Dendritic cell treated with granulocyte-macrophage colony-stimulating factor and Interleukin-4, amounts not matched to agents 40 ng/mL and 50 ng/mL, for 4 days (primary cell): ENCODE measurements at regions not wholly inside any gene's neighbourhood (a gene's known extent, or its start where the extent isn't known, plus 50 kb on each side); places are given as distances from the start of the nearest gene placed in this dataset.

ENCODE experiments used
- H3K27ac Mint-ChIP-seq: one replicate; pipeline ENCODE4 v1.8.0; 2022; ENCODE audit warnings: mild to moderate bottlenecking, mixed read lengths
- H3K27me3 Mint-ChIP-seq: one replicate; pipeline ENCODE4 v1.8.0; 2022; ENCODE audit warnings: mild to moderate bottlenecking, mixed read lengths
- H3K36me3 Mint-ChIP-seq: one replicate; pipeline ENCODE4 v1.8.0; 2022; ENCODE audit warnings: low read depth, mixed read lengths
- H3K4me1 Mint-ChIP-seq: one replicate; pipeline ENCODE4 v1.8.0; 2022; ENCODE audit warnings: low read depth, mixed read lengths
- H3K4me3 Mint-ChIP-seq: one replicate; pipeline ENCODE4 v1.8.0; 2022; ENCODE audit warnings: mild to moderate bottlenecking, moderate library complexity, mixed read lengths
- H3K9me3 Mint-ChIP-seq: one replicate; pipeline ENCODE4 v1.8.0; 2022; ENCODE audit warnings: mixed read lengths
- intact Hi-C: fragments of 100-400 bp; cut with micrococcal nuclease; formaldehyde crosslinking; loops from one replicate; pipeline ENCODE4 v1.15.0; 2022

GRCh38 chr1:230517326-230517725 is 91.2 kb upstream of the PGBD5 start:
- intact Hi-C loops: no loop called here
- Mint-ChIP-seq H3K27ac (no peak overlapping the region), H3K9me3 (peaks cover 17% of the 10 kb centered on the region), H3K4me1 (no peaks in the 10 kb centered on the region), H3K4me3 (no peak overlapping the region), H3K36me3 (no peaks in the 10 kb centered on the region), H3K27me3 (peaks cover 8% of the 10 kb centered on the region)

DNA sequence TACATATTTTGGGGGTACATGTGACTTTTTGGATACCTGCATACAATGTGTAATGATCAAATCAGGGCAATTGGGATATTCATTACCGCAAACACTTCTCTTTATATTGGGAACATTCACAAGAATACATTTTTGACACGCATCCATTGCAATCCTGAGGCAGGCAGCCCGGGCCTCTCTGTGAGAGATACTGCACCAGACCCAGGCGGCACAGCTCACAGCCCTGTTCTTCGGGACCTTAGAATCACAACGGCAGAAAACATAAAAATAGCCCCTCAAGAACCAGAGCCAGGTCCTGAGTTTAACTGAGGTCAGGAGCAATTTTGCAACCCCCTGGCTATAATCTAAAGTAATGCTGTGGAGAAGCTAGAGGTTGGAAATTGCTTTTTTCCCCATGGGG is 90.8 kb upstream of the PGBD5 start:
- H3K9me3 Mint-ChIP-seq: peaks cover 17% of the 10 kb centered on the region
- no peaks in the 10 kb centered on the region for H3K4me1 Mint-ChIP-seq
- intact Hi-C loops: no loop called here
- peaks cover 8% of the 10 kb centered on the region for H3K27me3 Mint-ChIP-seq
- no peaks in the 10 kb centered on the region for H3K36me3 Mint-ChIP-seq
- no peak overlapping the region for H3K27ac Mint-ChIP-seq
- H3K4me3 Mint-ChIP-seq: no peak overlapping the region

DNA sequence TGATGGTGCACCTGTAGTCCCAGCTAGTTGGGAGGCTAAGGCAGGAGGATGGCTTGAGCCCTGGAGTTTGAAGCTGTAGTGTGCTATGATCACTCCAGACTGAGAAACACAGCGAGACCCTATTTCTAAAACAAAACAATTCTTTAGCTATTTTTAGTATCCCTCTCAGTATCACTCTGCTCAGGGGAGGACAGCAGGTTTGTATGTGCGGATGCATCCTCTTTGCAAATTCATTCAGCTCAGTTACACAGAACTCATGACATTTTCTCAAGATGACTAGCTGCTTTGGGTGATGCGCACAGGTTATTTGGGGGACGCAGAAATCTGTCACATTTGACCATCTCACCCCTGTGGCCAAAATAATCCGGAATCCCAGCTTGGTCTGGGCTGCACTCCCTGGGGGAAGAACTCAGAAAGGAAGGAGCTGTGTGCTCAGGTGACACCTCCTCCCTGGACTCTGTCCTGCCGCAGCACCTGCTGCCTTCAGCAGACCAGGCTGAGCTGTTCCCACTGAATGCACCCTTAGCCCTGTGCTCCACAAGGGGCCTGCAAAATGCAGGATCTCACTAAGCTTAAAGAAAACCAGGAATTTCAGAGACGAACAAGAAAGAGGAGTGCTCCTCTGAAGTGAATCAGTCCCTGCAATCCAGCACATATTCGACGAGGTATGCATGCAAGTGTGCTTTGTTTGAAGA is 89.5 kb upstream of the PGBD5 start:
- Mint-ChIP-seq H3K36me3 (no peaks in the 10 kb centered on the region), H3K27me3 (peaks cover 8% of the 10 kb centered on the region), H3K4me1 (peaks cover 2% of the 10 kb centered on the region), H3K9me3 (peaks cover 17% of the 10 kb centered on the region), H3K4me3 (no peak overlapping the region), H3K27ac (no peak overlapping the region)
- intact Hi-C loops: no loop called here

GRCh38 chr1:230510496-230510895 is 84.4 kb upstream of the PGBD5 start:
- Mint-ChIP-seq H3K36me3 (peaks cover 16% of the 10 kb centered on the region), H3K9me3 (peaks cover 44% of the 10 kb centered on the region), H3K4me1 (peaks cover 34% of the 10 kb centered on the region), H3K27ac (no peak overlapping the region), H3K4me3 (no peak overlapping the region), H3K27me3 (peaks cover 3% of the 10 kb centered on the region)
- intact Hi-C loops: no loop called here

DNA sequence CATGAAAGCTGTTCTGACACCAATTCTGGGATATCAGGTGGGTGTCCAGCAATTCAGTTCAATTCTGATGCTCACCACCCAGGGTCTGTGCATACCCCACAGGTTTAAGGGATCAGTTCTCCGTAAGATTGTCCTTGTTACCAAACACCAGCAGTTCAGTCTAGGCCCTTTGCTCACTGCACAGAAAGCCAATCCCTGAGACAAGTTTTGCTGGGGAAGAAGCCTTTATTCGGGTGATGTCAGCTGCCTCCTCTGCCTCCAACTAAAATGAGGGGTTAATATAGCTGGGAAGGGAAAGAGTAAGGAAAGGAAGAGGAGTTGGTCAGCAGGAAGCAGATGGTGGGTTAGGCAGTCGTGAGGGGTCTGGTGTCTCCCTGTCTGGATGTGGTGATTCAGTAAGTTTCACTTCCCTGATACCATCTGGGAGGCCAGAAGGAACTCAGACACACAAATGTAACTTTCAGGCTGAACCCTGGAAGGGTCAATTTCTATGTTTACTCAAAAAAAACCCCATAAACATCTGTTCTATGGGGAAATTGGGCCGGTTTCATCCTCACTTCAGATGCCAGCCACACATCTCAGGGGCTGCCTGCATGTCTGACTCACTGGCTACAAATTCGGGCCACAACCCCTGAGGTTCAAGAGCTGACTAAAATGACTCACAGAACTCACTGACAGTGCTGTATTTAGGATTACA is 83.3 kb upstream of the PGBD5 start:
- Mint-ChIP-seq H3K27ac (peak overlapping the region; percentile 69), H3K4me1 (peaks cover 34% of the 10 kb centered on the region), H3K9me3 (peaks cover 44% of the 10 kb centered on the region), H3K36me3 (peaks cover 16% of the 10 kb centered on the region), H3K4me3 (no peak overlapping the region), H3K27me3 (peaks cover 2% of the 10 kb centered on the region)
- intact Hi-C loops: loop anchor here (5.0 kb wide), 1 partner anchor 52 kb away; no protein-coding TSS in a partner anchor

DNA sequence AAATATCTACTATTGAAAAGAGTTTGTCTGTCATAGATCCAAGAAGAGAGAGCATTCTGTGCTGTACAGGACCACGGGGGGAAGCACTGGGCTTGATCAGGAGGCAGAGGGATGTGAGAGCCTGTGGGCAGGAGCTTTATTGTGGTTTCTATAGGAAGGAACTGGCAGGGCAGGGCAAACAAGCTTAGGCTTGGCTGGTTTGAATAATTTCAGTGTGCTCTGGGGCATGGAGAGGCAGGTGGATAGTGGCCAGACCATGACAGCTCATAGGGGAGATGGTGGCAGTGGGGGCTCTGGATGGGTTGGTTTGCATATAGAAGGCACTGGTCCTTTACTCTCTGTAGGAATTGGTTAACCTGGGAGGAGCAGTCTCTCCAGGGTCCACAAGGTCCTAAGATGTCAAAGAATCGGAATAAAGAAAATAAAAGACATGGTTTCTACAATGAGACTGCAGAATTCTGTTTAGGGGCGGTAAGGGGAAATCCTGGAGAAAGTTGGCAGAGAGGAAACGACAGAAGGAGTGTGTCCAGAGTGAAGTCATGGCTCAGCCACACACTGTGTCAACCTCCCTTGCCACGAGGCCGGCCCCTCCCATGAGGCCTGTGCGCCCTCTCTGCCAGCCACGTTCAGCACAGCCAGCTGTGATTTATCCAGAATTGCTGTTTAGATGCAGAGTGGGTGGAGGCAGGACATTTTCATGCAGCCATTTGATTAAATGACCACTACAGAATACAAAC is 81.7 kb upstream of the PGBD5 start:
- intact Hi-C loops: loop anchor here (5.0 kb wide), 1 partner anchor 51 kb away; no protein-coding TSS in a partner anchor

GRCh38 chr1:230507236-230507635 is 81.1 kb upstream of the PGBD5 start:
- intact Hi-C loops: loop anchor here (5.0 kb wide), 1 partner anchor 50 kb away; no protein-coding TSS in a partner anchor
- H3K27ac Mint-ChIP-seq: peak overlapping the region; percentile 68
- no peaks in the 10 kb centered on the region for H3K27me3 Mint-ChIP-seq
- no peak overlapping the region for H3K4me3 Mint-ChIP-seq
- peaks cover 28% of the 10 kb centered on the region for H3K9me3 Mint-ChIP-seq
- H3K4me1 Mint-ChIP-seq: peaks cover 34% of the 10 kb centered on the region
- H3K36me3 Mint-ChIP-seq: peaks cover 16% of the 10 kb centered on the region

More for the DNA sequence above, 81.7 kb upstream of the PGBD5 start:
- Mint-ChIP-seq H3K4me3 (peak overlapping the region; percentile 3), H3K9me3 (peaks cover 28% of the 10 kb centered on the region), H3K36me3 (peaks cover 16% of the 10 kb centered on the region), H3K27ac (peak overlapping the region; percentile 68), H3K27me3 (no peaks in the 10 kb centered on the region), H3K4me1 (peaks cover 34% of the 10 kb centered on the region)

GRCh38 chr1:230506451-230506850 is 80.3 kb upstream of the PGBD5 start:
- peaks cover 16% of the 10 kb centered on the region for H3K36me3 Mint-ChIP-seq
- H3K4me3 Mint-ChIP-seq: no peak overlapping the region
- H3K27ac Mint-ChIP-seq: no peak overlapping the region
- H3K27me3 Mint-ChIP-seq: no peaks in the 10 kb centered on the region
- H3K4me1 Mint-ChIP-seq: peaks cover 34% of the 10 kb centered on the region
- intact Hi-C loops: loop anchor here (5.0 kb wide), 1 partner anchor 49 kb away; no protein-coding TSS in a partner anchor
- H3K9me3 Mint-ChIP-seq: peaks cover 28% of the 10 kb centered on the region

DNA sequence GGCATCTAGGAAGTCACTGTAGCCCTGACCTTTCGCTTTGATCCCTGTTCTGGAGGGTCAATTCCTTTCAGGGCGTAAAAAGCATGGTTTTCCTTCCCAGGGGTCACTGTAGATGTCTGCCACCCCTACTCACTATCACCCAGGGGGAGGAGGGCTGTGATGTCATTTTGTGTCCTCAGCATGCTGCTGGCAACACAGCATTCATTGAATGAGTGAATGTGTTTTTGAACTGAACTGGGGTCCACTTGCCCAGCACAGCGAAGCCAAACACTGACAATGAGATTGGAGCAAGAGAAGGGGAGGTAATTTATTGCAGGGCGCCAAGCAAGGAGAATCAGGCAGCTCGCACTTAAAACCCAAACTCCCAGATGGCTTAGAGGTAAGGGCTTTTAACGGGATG is 78.2 kb upstream of the PGBD5 start:
- Mint-ChIP-seq H3K4me1 (peaks cover 19% of the 10 kb centered on the region), H3K9me3 (peaks cover 20% of the 10 kb centered on the region), H3K4me3 (no peak overlapping the region), H3K36me3 (peaks cover 13% of the 10 kb centered on the region), H3K27ac (no peak overlapping the region), H3K27me3 (no peaks in the 10 kb centered on the region)
- intact Hi-C loops: no loop called here

DNA sequence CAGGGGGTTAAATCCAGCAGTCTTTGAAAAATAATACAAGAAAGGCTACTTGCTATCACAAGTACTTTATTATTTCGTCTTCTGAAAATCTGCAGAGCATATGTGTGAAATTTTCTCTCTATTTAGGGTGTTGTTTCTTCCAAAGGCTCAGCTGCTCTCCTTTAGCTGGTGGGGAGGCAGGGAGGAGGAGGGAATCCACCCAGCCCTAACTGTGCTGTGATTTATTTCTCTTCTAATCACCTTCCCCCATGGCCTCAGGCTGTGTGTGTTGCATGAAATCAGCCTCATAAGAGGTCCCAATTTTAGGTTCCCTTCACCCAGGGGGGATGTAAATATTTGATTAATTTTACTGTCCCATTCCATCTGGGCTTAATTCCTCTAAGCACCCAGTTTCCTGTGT is 77.6 kb upstream of the PGBD5 start:
- intact Hi-C loops: no loop called here
- H3K4me1 Mint-ChIP-seq: peaks cover 17% of the 10 kb centered on the region
- peaks cover 7% of the 10 kb centered on the region for H3K36me3 Mint-ChIP-seq
- H3K27ac Mint-ChIP-seq: no peak overlapping the region
- no peaks in the 10 kb centered on the region for H3K27me3 Mint-ChIP-seq
- H3K9me3 Mint-ChIP-seq: peaks cover 15% of the 10 kb centered on the region
- H3K4me3 Mint-ChIP-seq: no peak overlapping the region

DNA sequence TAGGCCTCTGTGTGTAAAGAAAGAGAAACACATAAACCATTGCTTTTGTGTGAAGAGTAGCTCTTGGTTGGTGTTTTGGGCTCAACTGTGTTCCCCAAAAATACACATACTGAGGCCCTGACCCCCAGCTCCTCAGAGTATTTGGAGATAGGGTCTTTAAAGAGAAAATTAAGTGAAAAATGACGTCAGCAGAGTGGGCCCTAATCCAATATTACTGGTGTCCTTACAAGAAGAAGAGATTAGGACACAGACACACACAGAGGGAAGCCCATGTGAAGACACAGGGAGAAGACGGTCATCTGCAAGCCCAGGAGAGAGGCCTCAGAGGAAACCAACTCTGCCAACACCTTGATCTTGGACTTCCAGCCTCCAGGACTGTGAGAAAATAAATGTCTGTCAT is 76.9 kb upstream of the PGBD5 start:
- Mint-ChIP-seq H3K9me3 (peaks cover 13% of the 10 kb centered on the region), H3K27me3 (no peaks in the 10 kb centered on the region)
- intact Hi-C loops: no loop called here

DNA sequence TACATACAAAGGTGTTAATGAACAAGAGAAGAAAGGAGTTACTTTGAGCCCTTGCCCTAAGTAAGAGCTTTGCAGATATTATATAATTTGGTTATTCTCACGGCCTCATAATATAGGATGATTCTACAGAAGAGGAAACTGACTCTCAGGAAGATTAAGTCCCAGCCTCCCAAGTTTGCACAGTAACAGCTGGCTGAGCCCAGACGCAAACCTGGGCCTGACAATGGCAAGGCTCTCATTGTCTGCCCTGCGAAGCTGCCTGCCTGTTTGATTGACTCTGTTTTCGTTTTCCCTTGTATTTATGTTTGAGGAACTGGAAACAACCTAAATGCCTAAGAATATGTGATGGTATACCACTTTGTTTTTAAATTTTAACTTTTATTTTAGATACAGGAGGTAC is 76.2 kb upstream of the PGBD5 start:
- H3K9me3 Mint-ChIP-seq: peaks cover 6% of the 10 kb centered on the region
- H3K36me3 Mint-ChIP-seq: no peaks in the 10 kb centered on the region
- peaks cover 7% of the 10 kb centered on the region for H3K4me1 Mint-ChIP-seq
- H3K27ac Mint-ChIP-seq: no peak overlapping the region
- intact Hi-C loops: no loop called here
- no peak overlapping the region for H3K4me3 Mint-ChIP-seq
- no peaks in the 10 kb centered on the region for H3K27me3 Mint-ChIP-seq

More for the DNA sequence above, 76.9 kb upstream of the PGBD5 start:
- H3K4me1 Mint-ChIP-seq: peaks cover 14% of the 10 kb centered on the region
- H3K4me3 Mint-ChIP-seq: no peak overlapping the region
- H3K36me3 Mint-ChIP-seq: peaks cover 5% of the 10 kb centered on the region
- H3K27ac Mint-ChIP-seq: no peak overlapping the region

GRCh38 chr1:230501849-230502248 is 75.7 kb upstream of the PGBD5 start:
- peaks cover 1% of the 10 kb centered on the region for H3K9me3 Mint-ChIP-seq
- H3K27ac Mint-ChIP-seq: no peak overlapping the region
- peaks cover 3% of the 10 kb centered on the region for H3K4me1 Mint-ChIP-seq
- intact Hi-C loops: no loop called here
- H3K27me3 Mint-ChIP-seq: peaks cover 3% of the 10 kb centered on the region
- H3K36me3 Mint-ChIP-seq: no peaks in the 10 kb centered on the region
- H3K4me3 Mint-ChIP-seq: no peak overlapping the region

DNA sequence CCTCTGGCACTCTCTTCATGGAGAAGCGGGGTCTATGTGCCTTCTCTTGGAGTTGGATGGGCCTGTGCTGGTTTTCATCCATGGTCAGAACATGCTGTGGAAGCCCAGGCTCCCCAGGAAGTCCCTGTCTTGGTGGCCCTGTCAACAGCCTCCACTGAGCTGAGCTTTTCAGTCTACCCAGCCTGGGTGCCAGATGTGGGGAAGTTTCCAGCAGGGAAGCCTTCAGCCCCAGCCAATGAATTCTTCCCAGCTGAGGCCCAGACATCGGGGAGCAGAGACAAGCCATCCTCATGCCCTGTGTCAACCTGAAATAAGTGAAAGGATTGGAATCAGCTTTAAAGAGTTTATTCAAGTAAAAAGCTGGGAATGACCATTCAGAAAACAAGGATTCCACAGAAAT is 75.1 kb upstream of the PGBD5 start:
- H3K27me3 Mint-ChIP-seq: peaks cover 5% of the 10 kb centered on the region
- H3K4me3 Mint-ChIP-seq: no peak overlapping the region
- H3K27ac Mint-ChIP-seq: no peak overlapping the region
- intact Hi-C loops: no loop called here
- H3K4me1 Mint-ChIP-seq: no peaks in the 10 kb centered on the region
- H3K9me3 Mint-ChIP-seq: no peaks in the 10 kb centered on the region
- no peaks in the 10 kb centered on the region for H3K36me3 Mint-ChIP-seq
